CD4-positive, alpha-beta T cell (primary cell): ENCODE measurements at regions not wholly inside any gene's neighbourhood (a gene's known extent, or its start where the extent isn't known, plus 50 kb on each side); places are given as distances from the start of the nearest gene placed in this dataset.

Experiments used
- ATAC-seq: fragments of 200-7000 bp; cut with Tn5 transposase; one replicate; pipeline ENCODE4 v1.10.0; 2022; ENCODE audit warnings: mild to moderate bottlenecking; ENCODE audit not compliant: poor library complexity
- CTCF ChIA-PET: fragments of 350-600 bp; sonication (Branson Sonifier 250); formaldehyde crosslinking; loops from one replicate; lab custom pipeline; 2021; ENCODE audit warnings: antibody characterized with exemption, inconsistent platforms; lab: Charles Lee
- POLR2A ChIA-PET: fragments of 350-600 bp; sonication (Branson Sonifier 250); formaldehyde crosslinking; loops from one replicate; lab custom pipeline; 2021; ENCODE audit warnings: antibody characterized with exemption, inconsistent platforms; lab: Charles Lee
- DNase-seq, 14 experiments: peaks; one replicate each; pipeline ENCODE4 v3.0.0-alpha.2; 2013 to 2020; ENCODE audit warnings: mixed read lengths in 2 of 14
- H3K27ac ChIP-seq, 2 donors: one replicate each; pipeline versions ENCODE4 v1.5.1 to v1.7.0; 2013; ENCODE audit warnings: low read length in 2 of 2, low read depth in 1 of 2, mild to moderate bottlenecking in 1 of 2
- H3K27me3 ChIP-seq, 2 experiments: 1 replicate in 1 of 2; 2 replicates in 1 of 2; pipeline versions ENCODE4 v1.6.1 to v1.7.0; 2013; ENCODE audit warnings: low read length in 2 of 2, control low read depth in 1 of 2, mild to moderate bottlenecking in 1 of 2, moderate library complexity in 1 of 2; ENCODE audit not compliant: insufficient read depth in 2 of 2, control insufficient read depth in 1 of 2
- H3K36me3 ChIP-seq: one replicate; pipeline ENCODE4 v1.6.1; 2013; ENCODE audit warnings: low read length, control low read depth; ENCODE audit not compliant: insufficient read depth
- H3K4me1 ChIP-seq: one replicate; pipeline ENCODE4 v1.6.1; 2013; ENCODE audit warnings: low read length, control low read depth; ENCODE audit not compliant: insufficient read depth
- H3K4me3 ChIP-seq: one replicate; pipeline ENCODE4 v1.5.1; 2013; ENCODE audit warnings: mild to moderate bottlenecking, low read length, moderate library complexity
- H3K9me3 ChIP-seq, 2 experiments: 1 replicate in 1 of 2; 2 replicates in 1 of 2; pipeline versions ENCODE4 v1.6.1 to v1.7.0; 2013; ENCODE audit warnings: low read length in 2 of 2, mild to moderate bottlenecking in 2 of 2, control low read depth in 1 of 2, moderate library complexity in 1 of 2; ENCODE audit not compliant: control insufficient read depth in 1 of 2, insufficient read depth in 1 of 2
- H3K27ac Mint-ChIP-seq: one replicate; pipeline ENCODE4 v1.8.0; 2020; ENCODE audit warnings: mixed read lengths
- H3K27me3 Mint-ChIP-seq: one replicate; pipeline ENCODE4 v1.8.0; 2021; ENCODE audit warnings: mixed read lengths
- H3K36me3 Mint-ChIP-seq: one replicate; pipeline ENCODE4 v1.8.0; 2021; ENCODE audit warnings: low read depth, mixed read lengths
- H3K4me1 Mint-ChIP-seq: one replicate; pipeline ENCODE4 v1.8.0; 2021; ENCODE audit warnings: low read depth, mixed read lengths
- H3K4me3 Mint-ChIP-seq: one replicate; pipeline ENCODE4 v1.8.0; 2020; ENCODE audit warnings: mild to moderate bottlenecking, mixed read lengths
- H3K9me3 Mint-ChIP-seq: one replicate; pipeline ENCODE4 v1.8.0; 2020; ENCODE audit warnings: mixed read lengths
- CTCF ChIP-seq: fragments of 200-600 bp; IDR thresholded peaks from one replicate; pipeline ENCODE4 v1.8.0; 2022; ENCODE audit warnings: antibody characterized with exemption, mild to moderate bottlenecking
- intact Hi-C, 2 experiments: fragments of 100-400 bp; cut with DNase I in 1 of 2; cut with micrococcal nuclease in 1 of 2; formaldehyde crosslinking; loops; one replicate each; pipeline versions ENCODE4 v1.15.1 to v1.9.0; 2023 to 2025; cut with DNase I, micrococcal nuclease

DNA sequence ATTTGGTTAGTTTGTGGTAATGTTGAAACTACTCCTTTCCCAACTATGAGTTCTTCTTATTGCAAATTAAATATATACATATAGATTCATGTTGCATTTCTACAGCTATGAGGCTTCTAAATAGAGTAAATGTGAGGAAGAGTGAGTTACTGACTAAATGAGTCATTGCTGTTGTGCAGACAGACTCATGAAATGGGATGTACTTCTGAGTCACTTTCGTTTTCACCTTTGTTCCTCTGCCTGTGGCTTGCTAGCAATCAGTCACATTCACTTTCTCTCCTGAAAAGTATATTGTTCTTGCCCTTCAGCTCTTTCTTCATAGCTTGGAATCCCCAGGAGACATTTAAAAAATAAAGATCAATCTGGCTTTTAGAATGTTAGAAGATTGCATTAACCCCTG is 295.5 kb upstream of the SMC2 start:
- no peaks in the 10 kb centered on the region for H3K36me3 ChIP-seq
- H3K27me3 Mint-ChIP-seq = no peaks in the 10 kb centered on the region
- H3K9me3 Mint-ChIP-seq = no peaks in the 10 kb centered on the region
- H3K4me1 Mint-ChIP-seq = no peaks in the 10 kb centered on the region
- no peaks in the 10 kb centered on the region for H3K27me3 ChIP-seq
- POLR2A ChIA-PET = no interaction called here
- H3K4me3 ChIP-seq = no peak overlapping the region
- H3K27ac ChIP-seq = no peak overlapping the region
- intact Hi-C loops = no loop called here
- no peak for ATAC-seq
- H3K4me1 ChIP-seq = no peaks in the 10 kb centered on the region
- DNase-seq = peak in 2 of 14 experiments; percentile 1 to 39
- no peak overlapping the region for H3K4me3 Mint-ChIP-seq
- CTCF ChIA-PET = no interaction called here
- no peak for TF ChIP-seq CTCF
- H3K9me3 ChIP-seq = peaks cover 0 to 3% of the 10 kb centered on the region in 2 experiments
- H3K27ac Mint-ChIP-seq = no peak overlapping the region
- no peaks in the 10 kb centered on the region for H3K36me3 Mint-ChIP-seq

GRCh38 chr9:103799959-103800358 is 294.1 kb upstream of the SMC2 start:
- POLR2A ChIA-PET = no interaction called here
- Mint-ChIP-seq H3K27me3 (no peaks in the 10 kb centered on the region), H3K4me1 (no peaks in the 10 kb centered on the region), H3K36me3 (no peaks in the 10 kb centered on the region), H3K9me3 (no peaks in the 10 kb centered on the region), H3K27ac (no peak overlapping the region), H3K4me3 (no peak overlapping the region)
- Histone ChIP-seq H3K27ac (no peak overlapping the region), H3K9me3 (peaks cover 0 to 3% of the 10 kb centered on the region in 2 experiments), H3K4me3 (no peak overlapping the region), H3K4me1 (no peaks in the 10 kb centered on the region), H3K27me3 (no peaks in the 10 kb centered on the region), H3K36me3 (no peaks in the 10 kb centered on the region)
- CTCF ChIA-PET = no interaction called here
- no peak for DNase-seq
- intact Hi-C loops = no loop called here
- no peak for TF ChIP-seq CTCF
- ATAC-seq = no peak

- no peaks in the 10 kb centered on the region for H3K36me3 Mint-ChIP-seq
- ChIA-PET POLR2A (interaction anchor here (0.5 kb wide), 1 partner anchor 1113 kb away, joined by 3 read pairs; no protein-coding TSS in a partner anchor), CTCF (no interaction called here)
- no peaks in the 10 kb centered on the region for H3K27me3 Mint-ChIP-seq
- Histone ChIP-seq H3K4me1 (no peaks in the 10 kb centered on the region), H3K9me3 (peaks cover 0 to 3% of the 10 kb centered on the region in 2 experiments), H3K4me3 (no peak overlapping the region), H3K36me3 (no peaks in the 10 kb centered on the region), H3K27me3 (no peaks in the 10 kb centered on the region), H3K27ac (no peak overlapping the region)
- H3K4me3 Mint-ChIP-seq = no peak overlapping the region
- intact Hi-C loops = no loop called here
- no peaks in the 10 kb centered on the region for H3K9me3 Mint-ChIP-seq
- no peak overlapping the region for H3K27ac Mint-ChIP-seq
- DNase-seq = no peak
- TF ChIP-seq CTCF = no peak
- H3K4me1 Mint-ChIP-seq = no peaks in the 10 kb centered on the region
- no peak for ATAC-seq
These were observed 292.0 kb upstream of the SMC2 start for GRCh38 chr9:103802068-103802467.
